NOMO-1 treated with dmso at 0.1 percent for 144 hours (cell line): ENCODE measurements at regions not wholly inside any gene's neighbourhood (a gene's known extent, or its start where the extent isn't known, plus 50 kb on each side); places are given as distances from the start of the nearest gene placed in this dataset.

ENCODE experiments used
- DNase-seq: peaks from one replicate; lab custom pipeline; 2025; ENCODE audit not compliant: unreplicated experiment; lab: John Stamatoyannopoulos, UW

DNA sequence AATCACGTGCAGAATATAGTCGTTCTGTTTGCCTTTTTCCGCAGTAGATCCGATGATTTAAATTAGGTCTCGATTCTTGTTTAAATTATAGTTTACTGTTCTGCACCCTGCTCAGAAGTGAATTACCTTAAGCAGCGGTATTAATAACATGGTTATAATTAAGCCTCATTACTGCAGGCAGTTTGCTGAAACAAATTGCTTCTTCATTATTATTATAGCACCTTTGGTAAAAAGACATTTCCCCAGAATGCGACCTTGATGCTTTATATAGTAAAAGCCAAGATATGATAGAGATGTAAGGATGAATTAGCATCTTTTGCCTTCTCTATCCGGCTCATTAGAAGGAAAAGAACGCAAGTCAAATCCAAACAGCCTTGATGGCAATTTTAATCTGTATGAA lies 625.2 kb upstream of the CADM1 start:
- DNase-seq = no peak

DNA sequence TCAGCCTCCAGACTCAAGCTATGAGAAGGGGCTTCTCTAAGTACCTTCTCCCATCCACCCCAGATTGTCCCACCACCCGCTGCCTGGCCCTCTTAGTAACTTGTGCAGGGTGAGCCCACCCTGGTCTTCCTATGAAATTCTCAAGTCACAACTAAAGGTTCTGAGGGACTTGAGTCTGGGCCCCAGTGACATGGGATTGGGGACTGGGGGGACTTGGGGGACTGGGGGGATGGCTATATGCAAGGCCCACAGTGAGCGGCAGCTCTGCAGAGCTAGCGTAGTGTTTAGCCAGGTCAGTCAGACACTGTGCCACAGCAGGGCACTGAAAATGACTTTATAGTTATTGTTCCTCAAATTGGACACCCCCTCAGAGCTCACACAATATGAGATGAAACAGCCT lies 622.3 kb upstream of the CADM1 start:
- no peak for DNase-seq

DNA sequence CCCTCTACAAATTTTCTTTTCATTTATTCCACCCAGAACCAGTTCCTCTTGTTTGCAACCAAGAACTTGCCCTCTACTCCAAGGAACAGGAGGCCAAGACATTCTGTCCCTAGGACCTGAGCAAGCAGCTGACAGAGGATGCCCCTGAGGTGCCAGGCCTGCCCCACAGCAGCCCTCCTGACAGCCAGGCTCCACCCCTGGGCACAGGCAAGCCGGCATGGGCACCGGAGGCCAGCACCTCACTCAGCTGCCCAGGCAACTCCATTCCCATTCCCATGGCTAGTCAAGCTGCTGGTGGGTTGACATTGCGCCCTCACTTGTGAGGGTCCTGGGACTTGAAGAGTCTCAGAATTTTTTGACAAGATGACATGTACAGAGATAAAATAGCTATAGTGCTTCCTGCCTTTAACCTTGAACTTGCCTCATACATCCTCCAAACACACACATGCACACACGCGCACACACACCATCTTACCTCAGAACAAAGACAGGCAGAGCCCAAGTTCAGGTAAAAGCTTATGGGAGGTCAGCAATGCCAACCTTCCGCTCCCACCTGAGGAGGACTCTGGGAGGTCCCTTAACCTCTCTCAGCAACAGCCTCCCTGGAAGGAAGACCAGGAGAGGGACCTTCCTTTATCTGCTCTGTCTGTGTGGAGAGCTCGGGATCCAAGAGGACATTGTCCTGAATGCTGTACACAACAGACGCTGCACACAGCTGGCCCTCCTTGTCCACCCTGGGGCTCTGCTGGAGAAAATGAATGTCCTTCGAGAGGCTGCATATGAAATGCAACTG lies 620.9 kb upstream of the CADM1 start:
- DNase-seq = no peak

DNA sequence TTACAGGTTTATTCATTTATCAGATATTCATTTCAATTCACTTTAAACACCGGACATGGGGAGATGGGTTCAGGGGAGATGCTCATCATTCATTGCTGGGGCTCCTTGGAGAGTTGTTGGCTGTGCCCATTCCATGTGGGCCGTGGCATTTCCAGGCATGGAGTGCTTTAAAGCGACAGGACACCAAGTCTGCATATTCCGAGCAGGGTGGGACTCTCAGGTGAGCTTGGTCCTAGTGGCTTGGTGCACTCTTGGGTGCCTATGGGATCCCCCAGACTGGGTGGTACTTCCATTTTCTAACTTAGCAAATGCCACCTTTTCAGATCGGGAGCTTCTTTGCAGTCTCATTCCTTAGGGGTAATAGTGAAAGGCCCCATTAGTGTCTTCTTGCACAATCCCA lies 619.5 kb upstream of the CADM1 start:
- no peak for DNase-seq

DNA sequence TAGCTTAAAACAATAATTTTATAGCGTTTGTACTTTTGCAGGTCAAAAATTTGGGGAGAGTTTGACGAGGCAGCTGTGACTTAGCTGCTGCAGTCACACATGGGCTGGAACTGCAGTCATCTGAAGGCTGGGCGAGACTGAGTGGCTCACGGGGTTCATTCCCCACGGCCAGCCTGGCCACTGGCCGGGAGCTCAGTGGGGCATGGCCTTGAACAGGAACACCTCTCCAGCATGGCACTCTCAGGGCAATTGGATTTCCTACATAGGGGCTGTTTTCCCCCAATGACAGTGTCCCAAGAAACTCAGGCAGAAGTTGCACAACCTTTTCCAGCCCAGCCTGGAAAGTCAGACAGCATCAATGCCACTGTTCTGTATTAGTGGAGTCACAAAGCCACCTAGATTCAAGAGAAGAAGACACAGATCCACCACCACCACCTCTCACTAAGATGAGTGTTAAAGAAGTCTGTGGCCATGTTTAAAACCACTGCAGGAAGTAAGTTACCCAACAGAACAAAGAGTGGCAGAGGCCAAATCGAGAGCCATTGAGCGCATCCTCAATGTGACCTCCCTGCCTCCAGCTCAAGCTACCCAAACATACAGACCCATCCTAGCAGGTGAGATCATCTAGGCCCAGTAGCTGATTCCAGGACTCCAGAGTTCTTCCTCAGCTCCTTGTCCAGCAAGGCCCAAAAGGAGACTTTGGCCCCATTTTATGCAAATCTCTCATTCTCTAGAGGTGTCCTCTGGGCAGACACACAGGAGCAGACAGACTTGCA lies 618.7 kb upstream of the CADM1 start:
- DNase-seq = no peak

DNA sequence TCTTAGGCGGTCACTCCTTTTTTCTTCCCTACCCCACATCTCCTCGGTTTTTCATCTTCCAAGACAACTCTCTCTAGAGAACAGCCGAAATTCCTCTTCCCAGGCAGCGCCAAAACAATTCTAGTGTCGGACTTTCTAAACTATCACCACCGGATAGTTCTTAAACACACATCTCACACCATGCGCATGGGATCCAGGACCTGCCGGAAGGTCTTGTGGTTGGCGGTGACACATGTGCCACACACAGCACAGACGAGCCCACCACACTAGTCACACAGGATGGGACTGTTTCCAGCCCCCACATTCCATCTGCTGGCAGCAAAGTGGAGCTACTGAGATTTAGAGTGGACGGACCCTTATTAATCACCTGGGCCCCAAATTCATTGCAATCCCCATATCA lies 614.9 kb upstream of the CADM1 start:
- no peak for DNase-seq

DNA sequence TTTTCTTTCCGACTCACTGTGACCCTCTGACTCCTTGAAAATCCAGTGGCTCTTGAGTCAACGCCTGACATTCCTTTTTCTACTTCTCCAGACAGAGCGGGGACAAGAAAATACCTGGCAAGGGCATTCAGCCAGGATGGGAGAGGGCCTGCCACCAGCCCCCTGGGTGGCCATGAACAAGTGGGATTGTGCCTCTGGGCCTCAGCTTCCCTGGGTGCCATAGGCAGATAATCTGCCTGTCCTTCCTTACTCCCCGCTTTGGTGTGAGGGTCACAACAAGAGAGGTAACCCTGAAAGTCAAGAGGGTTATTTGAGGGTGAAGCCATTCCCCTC lies 613.9 kb upstream of the CADM1 start:
- no peak for DNase-seq

DNA sequence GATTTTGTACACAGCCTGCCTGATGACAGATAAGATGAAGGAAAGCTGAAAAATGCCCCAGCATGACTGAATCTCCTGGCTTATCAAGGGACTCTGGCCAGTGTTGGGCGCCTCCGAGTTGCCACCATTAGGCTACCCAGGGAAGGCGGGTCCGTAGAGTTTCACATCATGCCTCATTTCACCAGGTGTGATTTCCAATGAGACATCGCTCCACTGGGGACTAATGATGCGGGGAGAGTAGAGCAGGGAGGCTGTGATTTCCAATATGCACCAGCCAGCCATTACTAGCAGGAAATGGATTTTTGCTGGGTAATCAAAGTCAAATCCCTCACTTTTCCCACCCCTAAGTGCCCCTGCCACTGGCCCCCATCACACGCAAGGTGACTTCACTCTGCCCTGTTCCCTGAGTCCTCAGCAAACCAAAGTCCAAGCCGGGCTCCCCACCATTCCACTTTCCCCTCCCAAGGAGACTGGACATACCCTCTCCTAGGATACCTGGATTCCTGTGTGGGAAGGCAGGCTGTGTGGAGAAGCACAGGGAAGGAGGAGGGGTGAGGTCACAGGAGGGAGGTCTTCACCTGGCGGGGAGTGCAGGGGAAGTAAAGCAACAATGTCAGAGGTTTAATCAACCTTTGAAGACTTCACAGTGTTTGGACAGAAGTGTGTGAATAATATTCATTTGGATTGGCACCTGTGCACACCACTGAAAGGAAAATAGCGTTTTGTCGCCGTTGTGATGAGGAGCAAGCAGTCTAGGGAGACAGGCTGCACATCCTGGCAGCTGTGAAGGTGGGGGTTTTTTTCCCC lies 613.3 kb upstream of the CADM1 start:
- no peak for DNase-seq

DNA sequence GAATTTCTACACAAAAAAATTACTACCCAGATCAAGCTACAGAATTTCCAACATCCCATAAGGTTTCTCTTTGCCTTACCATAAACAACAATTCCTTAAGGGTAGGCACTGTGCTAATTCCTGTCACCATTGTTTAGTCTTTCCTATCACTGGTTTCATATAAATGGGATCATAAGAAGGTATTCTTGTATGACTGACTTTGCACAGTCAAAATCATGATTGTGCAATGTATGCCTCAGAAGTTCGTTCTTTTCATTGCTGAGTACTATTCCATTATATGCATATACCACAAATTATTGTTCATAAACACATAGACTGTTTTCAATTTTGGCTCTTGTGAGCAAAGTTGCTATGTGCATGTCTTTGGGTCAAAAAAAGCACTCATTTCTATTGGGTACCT lies 611.6 kb upstream of the CADM1 start:
- DNase-seq = no peak

DNA sequence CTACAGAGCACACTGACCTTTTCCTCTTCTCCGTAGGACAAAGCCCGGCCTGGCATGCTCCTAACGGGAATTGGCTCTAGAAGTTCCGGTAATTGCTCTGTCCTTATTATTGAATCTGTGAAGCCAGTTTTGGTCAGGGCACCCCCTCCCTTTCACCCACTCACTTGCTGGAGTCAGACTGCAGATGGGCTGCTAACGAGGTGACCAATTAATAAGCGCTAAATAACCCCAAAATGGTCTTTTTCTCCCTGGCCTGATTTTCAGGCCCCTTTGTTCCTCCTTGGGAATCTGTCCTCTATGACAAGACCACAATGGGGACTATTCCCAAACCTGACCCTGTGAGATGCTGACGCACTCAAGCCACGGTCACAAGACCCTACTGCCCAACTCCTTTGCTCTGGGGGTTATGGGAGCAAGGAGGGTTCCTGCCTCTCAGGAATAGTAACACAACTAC lies 610.0 kb upstream of the CADM1 start:
- DNase-seq = no peak

DNA sequence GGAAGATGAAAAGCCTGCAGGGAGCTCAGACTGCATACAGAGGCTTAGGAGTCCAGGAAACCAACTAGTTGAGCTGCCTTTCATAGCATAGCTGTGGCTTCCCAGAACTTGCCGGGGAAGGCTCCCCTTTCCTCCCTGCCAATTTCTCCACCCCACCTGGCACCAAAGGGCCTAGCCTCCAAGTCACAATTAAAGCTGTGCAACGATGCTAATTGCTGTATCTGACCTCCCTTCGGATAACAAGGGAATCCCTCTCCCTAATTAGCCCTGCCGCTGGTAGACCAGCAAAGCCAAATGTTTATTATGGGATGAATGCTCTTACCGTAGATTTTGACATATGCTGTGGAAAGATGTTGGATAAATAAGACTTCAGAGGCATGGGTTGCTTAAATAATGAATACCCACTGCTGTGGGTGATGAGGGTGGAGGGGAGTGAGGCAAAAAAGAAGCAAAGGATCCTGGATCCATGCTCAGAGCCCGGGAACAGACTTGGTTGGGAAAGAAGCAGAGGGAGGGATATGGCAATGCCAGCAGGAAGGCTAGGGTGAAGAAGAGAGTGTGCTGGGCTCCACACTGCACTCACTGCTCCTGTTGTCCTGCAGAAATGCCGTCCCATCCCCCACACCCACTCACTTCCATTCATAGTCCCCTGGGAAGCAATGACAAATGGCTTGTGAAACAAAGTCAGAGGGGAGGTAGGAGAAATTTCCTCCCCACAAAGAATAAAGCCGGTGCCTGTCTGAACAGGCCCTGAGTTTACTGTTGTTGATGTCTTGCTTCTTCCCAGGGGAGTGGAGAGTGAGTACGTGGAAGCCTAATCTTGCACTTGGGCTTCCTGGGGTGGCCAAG lies 608.1 kb upstream of the CADM1 start:
- no peak for DNase-seq

DNA sequence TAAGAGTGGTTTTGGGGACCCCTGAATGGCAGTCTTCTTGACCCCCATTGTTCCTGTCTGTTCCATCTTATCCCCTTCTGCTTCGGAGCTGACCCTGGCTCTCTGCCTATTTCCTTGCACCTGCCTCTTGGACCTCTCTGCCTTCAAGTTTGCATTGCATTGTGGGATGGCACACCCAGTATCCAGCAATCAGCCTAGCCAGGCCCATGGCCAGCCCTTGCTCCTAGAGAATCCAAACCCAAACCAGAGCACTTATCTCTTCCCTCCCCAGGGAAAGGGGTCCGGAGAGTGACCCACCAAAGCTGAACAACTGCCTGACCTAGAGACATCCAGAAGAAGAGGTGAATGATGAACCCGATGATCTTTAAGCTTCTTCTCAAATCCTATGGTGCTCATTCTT lies 607.3 kb upstream of the CADM1 start:
- DNase-seq = no peak

DNA sequence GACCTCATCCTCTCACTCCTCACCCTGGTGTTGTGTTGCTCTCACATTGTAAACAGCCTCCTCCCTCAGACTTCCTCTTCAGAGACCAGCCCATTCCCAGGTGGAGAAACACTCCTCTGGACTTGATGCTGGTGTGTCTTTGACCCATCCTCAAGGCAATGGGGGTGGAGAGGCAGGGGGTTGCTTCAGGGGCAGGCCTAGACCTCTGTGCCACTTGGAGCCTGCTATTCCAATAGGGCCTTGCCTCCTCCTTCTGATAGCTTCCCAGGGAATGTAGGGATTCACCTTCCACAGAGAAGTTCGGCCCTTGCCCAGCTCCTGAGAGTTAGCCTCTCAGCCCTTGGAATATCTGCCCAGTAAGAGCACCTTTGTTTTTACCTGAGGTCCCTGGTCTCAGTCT lies 606.6 kb upstream of the CADM1 start:
- no peak for DNase-seq

DNA sequence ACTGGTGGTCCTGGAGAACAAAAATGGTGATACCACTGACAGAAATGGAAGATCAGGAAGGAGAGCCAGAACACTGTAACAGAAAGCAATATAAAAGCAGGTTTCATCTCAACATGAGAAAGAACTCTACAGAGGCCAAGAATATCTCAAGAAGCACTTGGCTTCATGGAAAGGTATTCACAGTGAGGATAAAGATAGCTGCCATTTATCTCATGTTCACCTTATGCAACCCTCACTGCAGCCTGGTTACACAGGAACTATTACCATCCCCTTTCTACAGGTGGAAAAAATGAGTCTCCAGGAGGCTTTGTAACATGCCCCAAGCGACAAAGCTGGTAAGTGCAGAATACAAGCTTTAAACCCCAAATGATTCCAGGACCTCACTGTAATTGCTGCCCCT lies 606.1 kb upstream of the CADM1 start:
- no peak for DNase-seq

DNA sequence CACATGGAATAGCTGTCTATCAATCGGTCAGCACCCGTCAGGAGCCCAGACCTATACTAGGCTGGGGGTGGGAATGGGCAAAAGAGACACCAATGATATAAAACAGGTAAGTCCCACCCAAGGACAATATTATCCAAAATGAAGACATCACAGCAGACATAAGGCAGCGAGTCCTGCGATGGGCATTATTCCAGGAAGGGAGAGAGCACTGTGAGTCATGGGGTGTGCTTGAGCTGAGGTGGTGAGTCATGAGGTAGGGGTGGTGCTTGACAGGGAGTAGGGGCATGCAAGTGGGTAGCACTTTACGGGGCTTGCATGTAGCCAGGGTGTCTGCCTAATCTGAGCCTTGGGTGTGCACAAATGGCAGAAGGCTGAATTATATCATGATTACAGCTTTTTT lies 605.0 kb upstream of the CADM1 start:
- no peak for DNase-seq

DNA sequence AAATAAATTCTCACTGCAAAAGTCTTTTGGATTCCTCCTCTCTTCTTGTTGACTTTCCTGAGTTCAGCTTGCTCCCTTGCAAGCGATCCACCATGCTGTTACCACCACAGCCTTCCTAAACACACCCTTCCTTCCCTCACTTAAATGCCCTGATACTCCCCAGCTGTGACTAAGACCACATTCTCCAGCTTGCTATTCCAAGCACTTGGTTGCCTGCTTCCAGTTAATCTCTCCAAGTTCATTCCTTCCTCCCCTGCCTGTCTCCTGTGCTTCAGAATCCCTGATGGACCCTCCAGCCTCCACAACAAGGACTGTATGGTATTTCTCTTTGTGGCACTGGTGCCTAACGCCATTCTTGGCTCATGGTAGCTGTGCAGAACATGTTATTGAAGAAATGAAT lies 603.9 kb upstream of the CADM1 start:
- DNase-seq = no peak

DNA sequence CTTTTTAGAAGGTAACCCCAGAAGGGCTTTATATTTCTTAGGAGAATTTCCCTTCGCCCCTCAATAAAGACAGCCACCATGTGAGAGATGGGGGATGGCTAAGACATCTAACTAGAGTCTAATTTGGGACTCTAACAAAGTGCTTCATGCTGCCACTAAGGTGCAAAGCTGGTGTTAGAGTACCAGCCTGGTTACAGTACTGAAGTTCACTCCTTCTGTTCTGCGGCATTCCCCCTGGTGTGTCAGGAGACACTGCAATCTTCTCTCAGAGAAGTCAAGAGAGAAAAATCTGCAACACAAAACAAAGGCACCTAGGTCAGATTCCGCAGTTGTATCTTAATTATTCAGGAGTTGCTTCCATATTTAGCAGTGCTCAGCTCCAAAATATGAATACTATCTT lies 603.0 kb upstream of the CADM1 start:
- no peak for DNase-seq

DNA sequence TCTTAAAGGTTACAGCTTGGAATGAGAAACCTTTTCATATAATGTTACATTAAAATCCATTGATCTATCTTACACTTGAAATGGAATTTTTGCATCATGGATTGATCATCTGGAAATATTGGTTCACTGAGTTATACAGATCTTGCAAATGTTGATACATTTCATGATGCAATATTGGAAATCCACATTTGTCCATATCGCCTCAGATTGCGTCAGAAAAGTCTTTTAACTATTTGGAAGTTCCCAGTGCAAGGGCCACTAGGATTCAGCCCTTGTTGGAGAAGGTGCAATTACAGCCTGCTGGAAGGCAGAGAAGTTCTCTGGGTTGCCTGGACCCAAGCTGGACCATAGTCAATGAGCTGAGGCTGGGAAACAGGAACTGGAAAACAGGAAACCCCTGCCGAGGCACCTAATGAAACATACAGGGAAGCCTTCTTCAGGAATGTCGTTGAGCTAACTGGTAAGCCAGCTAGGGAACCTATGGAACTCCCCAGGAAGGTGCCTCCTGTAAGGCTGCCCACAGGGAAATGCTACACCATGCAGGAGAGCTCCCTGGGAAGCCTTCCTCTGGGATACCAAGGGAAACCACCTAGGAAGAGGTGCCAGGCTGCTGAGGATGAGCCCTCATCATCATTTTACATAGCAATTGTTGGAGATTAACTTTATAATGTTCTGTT lies 600.4 kb upstream of the CADM1 start:
- DNase-seq = no peak

DNA sequence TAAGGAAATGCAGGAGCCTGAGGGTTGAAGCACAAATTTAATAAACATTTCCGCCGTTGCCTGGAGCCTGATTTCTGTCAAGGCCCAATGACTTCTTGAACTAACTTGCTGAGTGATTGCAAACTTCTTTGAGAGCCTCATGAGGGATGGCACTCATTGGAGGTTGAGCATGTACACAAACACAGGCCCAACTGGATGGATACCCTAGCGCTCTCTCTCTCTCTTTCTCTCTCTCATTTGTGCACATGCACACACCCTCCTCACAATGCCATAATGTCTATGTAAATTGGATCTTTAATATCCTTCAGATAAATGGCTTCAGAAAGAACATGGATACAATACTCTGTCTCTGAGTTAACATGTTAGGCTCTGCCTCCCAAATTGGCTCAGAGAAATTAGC lies 597.7 kb upstream of the CADM1 start:
- DNase-seq = no peak

DNA sequence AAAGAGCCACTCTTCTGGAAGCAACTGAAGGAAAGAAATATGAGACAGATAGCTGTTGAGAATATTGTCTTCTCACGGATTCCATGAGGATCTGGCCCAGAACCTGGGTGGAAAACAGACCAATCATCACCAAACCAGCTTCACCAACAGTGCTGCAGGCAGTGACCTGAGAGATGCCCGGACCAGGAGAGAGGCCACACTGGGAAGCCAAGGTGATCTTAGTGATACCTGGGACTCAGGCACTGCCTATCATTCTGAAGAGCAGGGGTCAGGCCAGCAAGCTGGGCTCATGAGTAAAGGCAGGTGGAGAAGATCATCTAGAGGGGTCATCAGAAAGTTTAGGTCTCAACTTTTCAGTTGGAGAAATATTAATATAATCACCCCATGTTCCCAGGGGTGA lies 595.8 kb upstream of the CADM1 start:
- DNase-seq = no peak
